NCI-H524 (cell line): ENCODE measurements at regions not wholly inside any gene's neighbourhood (a gene's known extent, or its start where the extent isn't known, plus 50 kb on each side); places are given as distances from the start of the nearest gene placed in this dataset.

Source experiments
- DNase-seq, 2 experiments: peaks; one replicate each; lab custom pipeline; 2025; lab: John Stamatoyannopoulos, UW

GRCh38 chr1:201749059-201749690, 79.8 kb upstream of the IPO9 start:
- no peak for DNase-seq

GRCh38 chr1:201750120-201750519, 78.8 kb upstream of the IPO9 start:
- DNase-seq, result no peak

- no peak for DNase-seq
Measured at GRCh38 chr1:201750934-201751333, 78.0 kb upstream of the IPO9 start.

GRCh38 chr1:201751872-201752271, 77.1 kb upstream of the IPO9 start:
- DNase-seq, result no peak

- DNase-seq, result peak in 1 of 2 experiments; percentile 35
Measured at GRCh38 chr1:201752333-201752732, 76.6 kb upstream of the IPO9 start.

GRCh38 chr1:201753492-201753891, 75.5 kb upstream of the IPO9 start:
- DNase-seq, result no peak

- no peak for DNase-seq
Measured at GRCh38 chr1:201754353-201754752, 74.6 kb upstream of the IPO9 start.

- no peak for DNase-seq
Measured at GRCh38 chr1:201755200-201755599, 73.8 kb upstream of the IPO9 start.

- DNase-seq, result no peak
Measured at GRCh38 chr1:201756406-201756805, 72.6 kb upstream of the IPO9 start.

- DNase-seq, result peak; percentile 52 to 88
Measured at GRCh38 chr1:201758499-201759050, 70.4 kb upstream of the IPO9 start.

- peak; percentile 24 to 36 for DNase-seq
Measured at GRCh38 chr1:201759194-201759815, 69.7 kb upstream of the IPO9 start.

GRCh38 chr1:201760516-201760915, 68.4 kb upstream of the IPO9 start:
- DNase-seq, result no peak

GRCh38 chr1:201761178-201761577, 67.8 kb upstream of the IPO9 start:
- DNase-seq, result no peak

- DNase-seq, result no peak
Measured at GRCh38 chr1:201761871-201762270, 67.1 kb upstream of the IPO9 start.

- DNase-seq, result no peak
Measured at GRCh38 chr1:201762381-201762780, 66.6 kb upstream of the IPO9 start.

GRCh38 chr1:201763455-201764140, 65.4 kb upstream of the IPO9 start:
- DNase-seq, result no peak

GRCh38 chr1:201764166-201764565, 64.8 kb upstream of the IPO9 start:
- DNase-seq, result peak in 1 of 2 experiments; percentile 39

GRCh38 chr1:201764579-201764978, 64.4 kb upstream of the IPO9 start:
- DNase-seq, result no peak

- DNase-seq, result no peak
Measured at GRCh38 chr1:201766131-201766866, 62.7 kb upstream of the IPO9 start.

- DNase-seq, result no peak
Measured at GRCh38 chr1:201767339-201767738, 61.6 kb upstream of the IPO9 start.

- no peak for DNase-seq
Measured at GRCh38 chr1:201769072-201769471, 59.9 kb upstream of the IPO9 start.

- no peak for DNase-seq
Measured at GRCh38 chr1:201769966-201770365, 59.0 kb upstream of the IPO9 start.
